Uterus (tissue), 3 donors: ENCODE measurements at regions not wholly inside any gene's neighbourhood (a gene's known extent, or its start where the extent isn't known, plus 50 kb on each side); places are given as distances from the start of the nearest gene placed in this dataset.
A peak's percentile ranks its signal among the peaks of the same experiment; 100 is the strongest.

Source experiments
- DNase-seq, 2 donors: peaks; one replicate each; pipeline ENCODE4 v3.0.0-alpha.2; 2019 to 2020
- H3K27ac ChIP-seq, 2 donors: fragments of 200-600 bp; sonication (generic); 1 replicate in 1 of 2; 2 replicates in 1 of 2; pipeline ENCODE4 v1.5.1; 2016 to 2018
- H3K27me3 ChIP-seq, 2 donors: fragments of 200-600 bp; sonication (generic); one replicate each; pipeline ENCODE4 v1.5.1; 2018 to 2019; ENCODE audit warnings: control low read depth in 1 of 2
- H3K36me3 ChIP-seq, 2 donors: fragments of 200-600 bp; sonication (generic); one replicate each; pipeline ENCODE4 v1.5.1; 2019; ENCODE audit warnings: control low read depth in 1 of 2
- H3K4me1 ChIP-seq, 2 donors: fragments of 200-600 bp; sonication (generic); one replicate each; pipeline ENCODE4 v1.5.1; 2018 to 2019; ENCODE audit warnings: control low read depth in 1 of 2
- H3K4me3 ChIP-seq, 2 donors: fragments of 200-600 bp; sonication (generic); 1 replicate in 1 of 2; 2 replicates in 1 of 2; pipeline ENCODE4 v1.5.1; 2018 to 2019; ENCODE audit warnings: mild to moderate bottlenecking in 1 of 2
- H3K9me3 ChIP-seq, 2 donors: fragments of 200-600 bp; sonication (generic); one replicate each; pipeline ENCODE4 v1.5.1; 2019; ENCODE audit warnings: control low read depth in 1 of 2
- POLR2A ChIP-seq, 2 donors: fragments of 450-650 bp; IDR thresholded peaks; one replicate each; pipeline ENCODE4 v1.6.1; 2016; ENCODE audit warnings: antibody characterized with exemption in 2 of 2, mild to moderate bottlenecking in 1 of 2, moderate library complexity in 1 of 2
- intact Hi-C: fragments of 100-400 bp; cut with DNase I; formaldehyde crosslinking; loops from one replicate; pipeline ENCODE4 v1.15.1; 2023; ENCODE audit warnings: low total_unique reads
- TF ChIP-seq, protein P1 (sequence below), 4 experiments: fragments of 200-600 bp in 2 of 4; fragments of 450-650 bp in 2 of 4; sonication (generic) in 2 of 4; IDR thresholded peaks; one replicate each; pipeline ENCODE4 v1.5.1; 2016 to 2019; ENCODE audit warnings: antibody characterized with exemption in 4 of 4, mild to moderate bottlenecking in 2 of 4, moderate library complexity in 1 of 4
- donor health status: DM: yes; HTN: yes; CAD: no.

DNA sequence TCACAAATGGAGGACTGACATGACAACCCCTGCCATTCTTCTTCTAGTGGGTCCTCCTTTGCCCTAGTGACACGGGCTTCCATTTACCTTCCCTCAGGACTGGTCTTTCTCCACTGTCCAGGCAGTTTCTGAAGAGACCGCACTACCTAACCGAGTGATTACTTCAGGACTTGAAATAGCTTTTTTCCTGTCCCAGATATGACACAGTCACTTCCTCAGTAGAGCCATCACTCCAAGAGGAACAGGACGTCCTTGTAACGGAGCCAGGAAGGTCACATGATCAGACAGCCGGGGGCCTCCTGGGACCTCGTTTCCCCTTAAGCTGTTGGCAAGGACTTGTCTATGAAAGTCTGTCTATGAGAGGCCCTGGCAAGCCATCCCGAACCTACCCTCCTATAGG is 62.3 kb downstream of the FOS start:
- Histone ChIP-seq H3K4me3 (no peak overlapping the region), H3K9me3 (no peaks in the 10 kb centered on the region), H3K36me3 (no peaks in the 10 kb centered on the region), H3K4me1 (no peaks in the 10 kb centered on the region), H3K27me3 (no peaks in the 10 kb centered on the region), H3K27ac (peak overlapping the region; percentile 54 to 64)
- peak; percentile 69 to 89 for DNase-seq
- intact Hi-C loops = no loop called here
- TF ChIP-seq, protein P1, sequence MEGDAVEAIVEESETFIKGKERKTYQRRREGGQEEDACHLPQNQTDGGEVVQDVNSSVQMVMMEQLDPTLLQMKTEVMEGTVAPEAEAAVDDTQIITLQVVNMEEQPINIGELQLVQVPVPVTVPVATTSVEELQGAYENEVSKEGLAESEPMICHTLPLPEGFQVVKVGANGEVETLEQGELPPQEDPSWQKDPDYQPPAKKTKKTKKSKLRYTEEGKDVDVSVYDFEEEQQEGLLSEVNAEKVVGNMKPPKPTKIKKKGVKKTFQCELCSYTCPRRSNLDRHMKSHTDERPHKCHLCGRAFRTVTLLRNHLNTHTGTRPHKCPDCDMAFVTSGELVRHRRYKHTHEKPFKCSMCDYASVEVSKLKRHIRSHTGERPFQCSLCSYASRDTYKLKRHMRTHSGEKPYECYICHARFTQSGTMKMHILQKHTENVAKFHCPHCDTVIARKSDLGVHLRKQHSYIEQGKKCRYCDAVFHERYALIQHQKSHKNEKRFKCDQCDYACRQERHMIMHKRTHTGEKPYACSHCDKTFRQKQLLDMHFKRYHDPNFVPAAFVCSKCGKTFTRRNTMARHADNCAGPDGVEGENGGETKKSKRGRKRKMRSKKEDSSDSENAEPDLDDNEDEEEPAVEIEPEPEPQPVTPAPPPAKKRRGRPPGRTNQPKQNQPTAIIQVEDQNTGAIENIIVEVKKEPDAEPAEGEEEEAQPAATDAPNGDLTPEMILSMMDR (IDR thresholded peaks at IDR 0.05) = no peak
- TF ChIP-seq POLR2A (IDR thresholded peaks at IDR 0.05) = peak in 1 of 2 donors; percentile 24

DNA sequence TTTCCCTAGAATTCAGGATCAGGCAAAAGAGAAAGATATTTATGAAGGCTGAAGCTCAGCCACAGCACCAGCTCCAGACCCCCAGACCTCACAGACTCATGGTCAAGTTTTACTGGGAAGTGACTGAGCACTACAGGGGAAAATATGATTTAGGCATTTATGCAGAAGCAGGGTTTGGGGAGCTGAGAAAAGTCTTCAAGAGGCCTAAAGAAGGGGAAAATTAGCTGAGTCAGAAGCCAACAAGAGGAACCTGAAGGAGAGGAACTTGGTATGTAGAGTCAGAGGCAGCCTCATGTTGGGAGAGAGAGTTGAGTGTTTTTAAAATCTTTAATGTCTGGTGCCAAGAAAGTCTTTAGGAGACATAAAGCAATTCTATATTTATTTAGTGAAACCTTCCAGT is 63.0 kb downstream of the FOS start:
- no peaks in the 10 kb centered on the region for H3K9me3 ChIP-seq
- TF ChIP-seq, protein P1 (IDR thresholded peaks at IDR 0.05) = no peak
- no peak for TF ChIP-seq POLR2A (IDR thresholded peaks at IDR 0.05)
- peak overlapping the region; percentile 47 to 64 for H3K27ac ChIP-seq
- DNase-seq = no peak
- no peaks in the 10 kb centered on the region for H3K27me3 ChIP-seq
- no peaks in the 10 kb centered on the region for H3K4me1 ChIP-seq
- no peak overlapping the region for H3K4me3 ChIP-seq
- intact Hi-C loops = no loop called here
- H3K36me3 ChIP-seq = no peaks in the 10 kb centered on the region

DNA sequence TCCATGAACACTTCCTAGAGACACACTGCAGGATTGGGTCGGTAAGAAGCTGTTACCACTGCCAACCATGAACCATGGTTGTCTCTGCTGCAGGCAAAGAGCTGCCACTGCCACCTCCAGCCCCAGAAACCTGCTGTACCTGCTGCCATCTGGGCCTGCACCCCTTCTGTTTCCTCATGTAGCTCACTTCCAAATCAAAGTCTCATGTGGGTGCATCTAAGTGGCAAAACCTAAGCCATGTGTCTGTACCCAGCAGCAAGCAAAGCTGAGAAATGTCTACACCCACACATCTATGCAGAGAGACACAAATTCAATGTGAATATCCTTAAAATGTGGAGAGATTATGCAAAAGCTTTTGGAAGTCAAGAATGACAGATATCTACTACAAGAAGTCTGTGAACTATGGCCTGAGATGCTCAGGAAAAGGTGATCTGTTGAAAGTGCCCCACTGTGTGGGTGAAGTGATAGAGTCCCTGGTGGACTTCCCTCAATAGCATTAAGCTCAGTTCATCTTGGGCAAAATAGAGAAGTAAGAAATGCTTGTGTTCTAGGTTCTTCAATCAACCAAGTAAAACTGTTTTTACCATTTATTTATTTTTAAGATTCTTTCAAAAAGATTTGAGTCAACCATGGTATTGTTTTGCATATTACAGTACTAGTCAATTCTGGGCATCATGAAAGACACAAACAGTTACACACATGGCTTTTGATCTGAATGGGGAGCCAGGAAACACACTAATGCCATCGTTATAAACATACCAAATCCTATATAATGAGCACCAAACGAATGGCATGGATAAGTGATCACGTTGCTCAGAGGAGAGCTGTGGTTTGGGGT is 64.4 kb downstream of the FOS start:
- no peak overlapping the region for H3K27ac ChIP-seq
- no peak for TF ChIP-seq POLR2A (IDR thresholded peaks at IDR 0.05)
- DNase-seq = no peak
- H3K27me3 ChIP-seq = no peaks in the 10 kb centered on the region
- no peaks in the 10 kb centered on the region for H3K4me1 ChIP-seq
- H3K4me3 ChIP-seq = no peak overlapping the region
- intact Hi-C loops = no loop called here
- no peaks in the 10 kb centered on the region for H3K36me3 ChIP-seq
- no peaks in the 10 kb centered on the region for H3K9me3 ChIP-seq

DNA sequence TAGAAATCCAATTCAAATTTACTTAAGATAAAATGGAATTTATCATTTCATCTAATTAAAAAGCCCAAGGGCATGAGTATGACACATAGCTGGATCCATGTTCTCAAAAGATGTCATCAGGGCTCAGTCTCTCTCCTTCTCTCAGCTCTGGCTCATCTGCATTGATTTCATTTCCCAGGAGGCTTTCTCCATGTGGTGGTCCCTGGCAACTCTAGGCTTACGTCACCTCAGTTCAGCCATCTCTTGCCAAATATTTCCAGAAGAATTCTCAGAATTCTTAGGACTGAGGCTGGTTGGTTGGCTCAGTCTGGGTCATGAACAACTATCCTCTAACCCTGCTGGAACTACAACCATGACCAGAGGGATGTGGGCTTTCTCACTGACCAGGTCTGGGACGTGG is 65.3 kb downstream of the FOS start:
- Histone ChIP-seq H3K27me3 (no peaks in the 10 kb centered on the region), H3K27ac (no peak overlapping the region), H3K36me3 (no peaks in the 10 kb centered on the region), H3K4me3 (no peak overlapping the region), H3K4me1 (no peaks in the 10 kb centered on the region), H3K9me3 (no peaks in the 10 kb centered on the region)
- DNase-seq = no peak
- intact Hi-C loops = no loop called here
- no peak for TF ChIP-seq POLR2A (IDR thresholded peaks at IDR 0.05)
- TF ChIP-seq, protein P1 (IDR thresholded peaks at IDR 0.05) = no peak

DNA sequence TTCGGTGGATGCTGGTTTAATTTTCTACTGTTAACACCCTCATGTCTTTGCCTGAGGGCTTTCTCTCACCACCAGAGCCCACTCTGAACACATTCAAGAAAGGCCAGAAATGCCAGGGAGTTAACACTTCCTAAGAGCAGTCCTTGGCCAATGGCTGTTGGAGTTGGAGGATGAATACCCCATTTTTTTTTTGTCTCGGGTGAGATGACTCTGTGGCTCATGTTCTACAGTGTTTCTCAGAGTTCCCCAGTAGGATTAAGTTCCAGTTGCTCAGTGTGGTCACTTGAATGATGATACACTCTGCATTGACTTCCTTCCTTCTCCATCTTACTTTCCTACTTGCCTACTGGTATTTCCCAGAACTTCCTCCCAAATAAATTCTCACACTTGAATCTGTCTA is 65.8 kb downstream of the FOS start:
- Histone ChIP-seq H3K36me3 (no peaks in the 10 kb centered on the region), H3K27me3 (no peaks in the 10 kb centered on the region), H3K4me1 (no peaks in the 10 kb centered on the region), H3K27ac (no peak overlapping the region), H3K4me3 (no peak overlapping the region), H3K9me3 (no peaks in the 10 kb centered on the region)
- no peak for DNase-seq
- intact Hi-C loops = no loop called here
- TF ChIP-seq, protein P1 (IDR thresholded peaks at IDR 0.05) = no peak
- TF ChIP-seq POLR2A (IDR thresholded peaks at IDR 0.05) = no peak
